T47D (cell line): ENCODE measurements at regions not wholly inside any gene's neighbourhood (a gene's known extent, or its start where the extent isn't known, plus 50 kb on each side); places are given as distances from the start of the nearest gene placed in this dataset.

Experiments used
- DNase-seq, 2 experiments: peaks; one replicate each; pipeline versions ENCODE4 v3.0.0 to v3.0.0-alpha.2; 2011 to 2012; ENCODE audit warnings: low read depth in 1 of 2, low spot score in 1 of 2
- JUND ChIP-seq: IDR thresholded peaks from 2 replicates; pipeline ENCODE4 v1.6.1; 2012; ENCODE audit warnings: low read depth
- in situ Hi-C: cut with HindIII; loops from 2 replicates; pipeline ENCODE4 v1.10.0; 2016; ENCODE audit warnings: low sequenced_read_pairs, low pct_unique_long_range_greater_than_20kb

DNA sequence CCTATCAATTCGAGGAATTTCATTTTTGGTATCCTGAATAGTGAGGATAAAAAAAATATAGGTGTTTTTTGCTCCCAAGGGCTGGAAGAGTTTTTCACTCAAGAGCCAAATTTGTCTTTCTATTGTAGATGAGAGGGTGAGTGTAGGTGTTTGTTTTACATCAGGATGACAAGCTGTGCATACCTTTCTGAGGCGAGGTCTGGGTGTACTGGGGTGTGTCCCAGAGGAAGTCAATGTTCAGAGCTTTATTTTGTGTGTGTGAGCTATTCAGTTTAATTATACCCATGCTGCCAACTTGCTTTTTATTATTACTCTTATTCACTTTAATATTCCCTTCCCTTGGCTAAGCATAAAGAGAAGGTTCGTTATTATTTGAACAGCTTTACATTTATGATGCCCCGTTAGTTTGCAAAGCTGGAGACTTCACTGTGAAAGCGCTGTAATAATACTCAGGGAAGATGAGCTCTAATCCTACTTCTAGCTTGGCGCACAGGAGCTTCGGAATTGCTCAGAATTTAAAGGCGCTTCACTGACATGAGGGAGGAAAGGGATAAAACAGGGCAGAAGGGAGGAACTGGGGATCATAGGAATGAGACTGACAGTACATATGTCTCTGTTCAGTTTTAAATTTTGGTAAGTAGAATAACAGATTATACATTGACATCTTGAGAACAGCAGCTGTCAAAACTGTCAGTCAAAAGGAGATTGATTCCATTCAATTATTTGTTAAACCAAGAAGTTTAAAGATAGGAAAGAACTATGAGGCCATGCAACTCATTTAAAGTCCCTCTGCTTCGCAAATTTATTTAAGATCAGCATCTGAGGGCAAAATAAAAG, 117.7 kb upstream of the TP63 start:
- no peak for DNase-seq
- in situ Hi-C loops = no loop called here
- no peak for TF ChIP-seq JUND

DNA sequence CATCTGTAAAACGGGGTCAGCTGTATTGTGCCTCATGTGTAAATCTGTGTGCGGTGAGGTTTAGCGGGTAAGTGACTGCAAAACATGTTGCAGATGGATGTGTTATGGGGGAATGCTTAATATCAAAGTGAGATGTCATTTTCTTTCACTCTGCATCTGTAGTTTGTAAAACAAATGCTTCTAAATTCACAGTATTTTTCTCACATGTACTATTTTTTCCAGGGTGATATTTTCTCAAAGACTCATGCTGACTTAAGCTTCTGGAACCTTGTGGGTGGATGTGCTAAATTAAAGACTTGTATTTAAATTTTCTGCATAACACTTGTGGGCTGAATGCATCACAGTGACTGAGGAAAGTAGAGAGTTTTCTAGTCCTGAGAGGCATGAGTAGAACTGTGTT, 115.2 kb upstream of the TP63 start:
- in situ Hi-C loops = no loop called here
- DNase-seq = no peak
- TF ChIP-seq JUND = no peak

DNA sequence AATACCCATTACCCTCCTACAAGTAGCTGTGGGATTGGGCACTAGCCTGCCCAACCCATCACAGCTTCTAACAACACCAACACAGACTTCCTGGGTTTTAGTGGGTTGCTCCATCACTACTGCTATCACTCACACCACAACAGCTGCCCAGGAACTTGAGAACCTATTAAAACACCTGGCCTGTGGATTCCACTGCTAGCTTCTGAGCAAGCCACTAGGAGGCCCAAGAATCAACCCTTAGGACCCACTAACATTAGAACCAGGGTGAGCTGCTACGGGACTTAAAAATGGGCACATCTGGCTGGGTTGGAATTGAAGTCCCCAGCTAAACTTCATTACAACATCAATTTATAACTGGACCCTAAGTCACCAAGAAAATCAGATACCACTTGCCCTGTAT, 113.2 kb upstream of the TP63 start:
- in situ Hi-C loops = no loop called here
- no peak for DNase-seq

DNA sequence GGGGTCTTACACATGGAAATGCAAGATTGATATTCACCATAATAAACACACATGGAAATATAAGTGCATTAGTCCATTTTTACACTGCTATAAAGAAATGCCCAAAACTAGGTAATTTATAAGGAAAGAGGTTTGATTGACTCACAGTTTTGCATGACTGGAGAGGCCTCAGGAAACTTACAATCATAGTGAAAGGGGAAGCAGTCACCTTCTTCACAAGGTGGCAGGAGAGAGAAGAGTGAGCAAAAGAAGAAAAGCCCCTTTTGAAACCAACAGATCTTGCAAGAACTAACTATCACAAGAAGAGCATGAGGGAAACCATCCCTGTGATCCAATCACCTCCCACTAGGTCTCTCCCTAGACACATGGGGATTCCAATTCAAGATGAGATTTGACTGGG, 111.7 kb upstream of the TP63 start:
- in situ Hi-C loops = no loop called here
- DNase-seq = no peak
- no peak for TF ChIP-seq JUND

More for the DNA sequence above, 113.2 kb upstream of the TP63 start:
- no peak for TF ChIP-seq JUND

DNA sequence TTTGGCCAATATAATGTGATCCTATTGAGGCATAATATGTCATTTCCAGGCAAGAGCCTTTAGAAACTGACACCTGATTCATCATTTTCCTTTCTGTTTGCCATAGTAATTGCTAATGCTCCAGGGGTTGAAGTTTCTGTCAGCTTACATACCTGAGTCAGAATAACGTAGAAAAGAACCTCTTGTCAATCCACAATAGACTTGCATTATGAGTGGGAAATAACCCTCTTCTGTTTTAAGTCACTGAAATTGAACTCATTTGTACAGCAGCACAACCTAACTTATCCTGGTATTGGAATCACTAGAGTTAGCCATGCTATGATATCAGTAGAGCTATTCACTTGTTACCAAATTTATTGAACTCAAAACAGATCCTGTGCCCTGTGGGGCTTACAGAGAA, 101.7 kb upstream of the TP63 start:
- in situ Hi-C loops = no loop called here
- no peak for DNase-seq
- TF ChIP-seq JUND = no peak

DNA sequence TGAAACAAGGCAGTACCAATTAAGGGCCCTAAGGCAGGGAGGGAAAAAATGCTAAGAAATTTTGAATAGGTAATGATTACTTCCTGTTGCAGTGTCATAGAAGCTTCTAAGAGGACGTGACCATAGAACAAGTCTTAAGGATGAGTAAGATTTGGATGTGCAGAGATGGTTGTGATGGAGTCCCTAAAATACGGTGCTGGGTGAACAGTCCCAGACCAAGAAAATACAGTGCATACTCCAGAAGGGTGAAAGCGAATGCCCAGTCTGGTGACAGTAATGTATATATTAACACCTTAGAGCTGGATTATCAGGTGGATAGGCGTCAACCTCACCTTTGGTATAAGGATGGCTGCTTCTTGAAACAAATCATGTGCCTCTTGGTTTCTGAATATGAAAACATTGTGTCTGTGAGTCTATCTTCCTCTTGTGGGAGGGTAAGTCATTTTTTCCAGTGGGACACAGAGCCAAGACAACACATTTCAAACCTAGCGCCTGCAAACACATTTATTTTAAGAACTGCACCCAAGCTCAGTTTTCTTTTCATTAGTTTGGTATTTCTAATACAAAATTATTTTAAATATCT, 101.2 kb upstream of the TP63 start:
- in situ Hi-C loops = no loop called here
- DNase-seq = no peak
- TF ChIP-seq JUND = no peak

DNA sequence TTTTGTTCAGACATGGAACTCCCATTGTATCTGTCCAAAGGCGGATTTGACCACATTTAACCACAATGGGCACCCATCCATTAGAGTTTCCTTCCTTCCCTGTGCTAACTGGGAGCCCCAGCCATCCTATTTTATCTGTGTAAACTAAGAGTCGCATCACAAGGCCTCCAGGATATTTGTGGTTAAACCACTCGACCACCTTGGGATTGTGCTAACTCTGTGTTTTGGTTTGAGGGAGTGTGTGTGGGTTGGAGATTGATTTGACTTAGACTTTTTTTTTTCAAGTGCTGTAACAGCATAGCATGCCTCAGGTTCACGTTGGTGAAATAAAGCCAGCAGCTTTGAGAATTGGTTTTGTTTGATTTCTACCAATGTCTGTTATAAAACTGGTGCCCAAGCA, 100.4 kb upstream of the TP63 start:
- no peak for DNase-seq
- no peak for TF ChIP-seq JUND
- in situ Hi-C loops = no loop called here

DNA sequence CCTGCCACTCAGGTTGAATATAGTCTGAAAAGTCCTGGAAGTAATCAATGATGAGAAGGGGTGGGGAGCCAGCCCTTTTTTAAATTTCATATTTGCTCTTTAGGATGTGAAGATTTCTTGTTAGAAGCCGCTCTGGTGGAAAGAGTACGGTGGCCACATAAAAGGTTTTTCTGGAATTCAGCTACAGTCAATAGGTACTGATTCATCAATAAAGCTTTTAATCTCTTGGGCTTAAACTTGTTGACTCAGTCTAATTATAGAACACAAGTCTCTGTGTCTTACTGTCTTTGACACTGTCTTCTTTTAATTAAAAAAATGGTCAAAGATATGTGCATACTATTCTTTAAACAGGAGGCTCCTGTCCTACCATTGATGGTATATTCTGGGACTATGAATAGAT, 99.9 kb upstream of the TP63 start:
- in situ Hi-C loops = no loop called here
- TF ChIP-seq JUND = no peak
- no peak for DNase-seq

DNA sequence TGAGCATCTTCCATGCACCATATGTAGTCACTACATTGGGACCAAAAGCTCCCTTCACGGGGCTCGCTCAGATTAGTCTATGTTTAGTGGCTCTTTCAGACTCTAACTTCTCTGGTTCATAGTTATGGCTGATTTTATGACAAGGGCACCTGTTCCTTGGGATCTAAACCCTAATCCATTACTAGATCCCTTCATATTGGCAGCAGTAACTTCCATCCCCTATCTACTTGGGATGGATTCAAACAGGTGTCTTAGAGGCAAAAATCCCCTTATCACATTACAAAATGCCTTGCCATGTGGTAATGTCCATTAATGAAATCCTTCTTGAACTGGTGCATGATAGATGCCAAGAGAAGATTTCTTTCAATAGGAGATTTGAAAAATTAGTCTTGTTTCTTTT, 96.7 kb upstream of the TP63 start:
- no peak for TF ChIP-seq JUND
- no peak for DNase-seq
- in situ Hi-C loops = no loop called here

DNA sequence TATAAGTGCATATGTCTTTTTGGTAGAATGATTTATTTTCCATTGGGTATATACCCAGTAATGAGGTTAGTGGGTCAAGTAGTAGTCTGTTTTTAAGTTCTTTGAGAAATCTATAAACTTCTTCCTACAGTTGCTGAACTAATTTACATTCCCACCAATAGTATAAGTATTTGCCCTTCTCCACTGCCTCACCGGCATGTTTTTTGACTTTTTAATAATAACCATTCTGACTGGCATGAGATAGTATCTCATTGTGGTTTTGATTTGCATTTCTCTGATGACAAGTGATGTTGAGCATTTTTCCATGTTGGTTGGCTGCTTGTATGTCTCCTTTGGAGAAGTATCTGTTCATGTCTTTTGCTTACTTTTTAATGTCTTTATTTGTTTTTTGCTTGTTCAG, 94.1 kb upstream of the TP63 start:
- no peak for TF ChIP-seq JUND
- in situ Hi-C loops = no loop called here
- peak in 1 of 2 experiments; percentile 12 for DNase-seq

DNA sequence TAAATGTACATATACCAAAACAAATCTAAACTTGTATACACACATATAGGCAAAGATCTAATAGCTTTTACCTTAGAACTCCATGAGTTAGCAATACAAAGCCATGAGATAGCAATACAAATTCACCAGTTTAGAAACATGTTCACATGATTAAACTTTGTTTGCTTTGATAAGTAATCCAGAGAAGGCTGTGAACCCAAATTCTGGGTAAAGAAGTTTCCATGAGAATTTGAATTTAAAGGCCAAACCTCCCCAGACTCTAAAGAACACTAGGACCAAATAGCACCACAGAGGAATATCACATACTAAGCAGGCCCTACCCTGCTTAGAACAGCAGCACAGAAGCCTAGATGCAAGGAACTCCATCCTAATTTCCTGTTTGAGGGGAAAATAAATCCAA, 83.7 kb upstream of the TP63 start:
- TF ChIP-seq JUND = no peak
- no peak for DNase-seq
- in situ Hi-C loops = no loop called here

DNA sequence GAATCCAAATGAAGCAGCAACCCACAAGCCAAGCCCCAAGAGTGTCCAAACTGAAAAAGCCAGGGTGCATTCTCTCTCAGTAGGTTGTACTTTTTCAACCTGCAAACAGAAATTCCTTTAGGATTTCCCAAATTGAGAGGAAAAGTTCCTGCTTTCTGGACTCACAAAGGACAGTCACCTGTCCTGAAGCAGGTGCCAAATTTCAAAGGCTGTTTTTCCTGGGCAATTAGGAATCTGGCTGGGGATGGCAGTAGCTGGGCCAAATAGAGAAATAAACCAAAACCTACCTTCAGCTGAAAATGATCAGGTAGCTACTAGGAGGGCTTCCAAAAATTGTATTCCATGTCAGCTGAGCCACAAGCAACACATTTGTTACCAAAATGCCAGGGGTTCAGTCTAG, 83.1 kb upstream of the TP63 start:
- TF ChIP-seq JUND = no peak
- in situ Hi-C loops = no loop called here
- no peak for DNase-seq

DNA sequence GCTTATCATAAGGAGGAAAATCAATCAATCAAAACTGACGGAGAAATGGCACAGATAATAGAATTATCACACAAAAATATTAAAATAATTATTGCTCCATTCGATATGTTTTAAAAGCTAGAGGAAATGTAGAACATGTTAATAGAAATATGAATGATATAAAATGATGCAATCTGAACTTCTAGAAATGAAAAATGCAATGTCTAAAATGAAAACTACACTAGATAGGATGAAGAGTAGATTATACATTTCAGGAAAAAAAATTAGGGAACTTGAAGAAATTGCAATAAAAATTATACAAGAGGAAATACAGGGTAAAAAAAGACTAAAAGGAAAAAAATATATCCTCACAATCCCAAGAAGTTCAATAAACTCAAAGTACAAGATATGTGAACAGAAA, 80.2 kb upstream of the TP63 start:
- in situ Hi-C loops = no loop called here
- no peak for DNase-seq
- TF ChIP-seq JUND = no peak

DNA sequence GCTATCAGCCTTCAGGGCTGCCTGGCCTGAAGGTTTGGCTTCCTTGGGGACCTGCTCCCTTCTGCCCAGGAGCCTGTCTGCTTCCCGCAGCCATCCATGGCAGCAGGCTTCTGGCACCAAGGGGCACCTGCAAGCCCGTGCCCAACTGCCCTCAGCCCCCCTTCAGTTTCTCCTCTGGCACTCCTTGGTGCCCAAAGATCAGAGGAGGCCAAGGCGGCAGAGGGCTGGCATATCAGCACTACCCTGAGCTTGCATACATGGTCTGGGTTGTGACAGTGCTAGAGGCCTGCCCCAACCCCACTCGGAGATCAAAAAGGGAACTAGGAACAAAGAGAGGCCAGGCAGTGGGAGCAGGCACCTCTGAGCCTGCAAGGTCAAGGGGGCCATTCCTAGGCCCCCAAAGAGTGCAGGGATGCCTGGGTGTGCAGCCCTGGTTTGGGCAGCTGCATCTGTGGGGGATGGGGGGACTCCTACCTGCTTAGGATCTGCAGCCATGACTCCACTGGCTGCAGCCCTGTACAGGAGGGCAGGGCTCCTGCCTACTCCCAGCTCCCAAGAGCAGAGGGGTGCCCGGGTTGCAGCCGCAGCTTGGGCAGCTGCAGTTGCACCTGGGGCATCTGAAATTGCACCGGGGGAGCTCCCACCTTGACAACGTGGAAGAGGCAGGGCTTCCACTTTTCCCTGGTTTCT, 76.2 kb upstream of the TP63 start:
- no peak for TF ChIP-seq JUND
- DNase-seq = no peak
- in situ Hi-C loops = no loop called here
